ENCODE measurements at regions not wholly inside any gene's neighbourhood (a gene's known extent, or its start where the extent isn't known, plus 50 kb on each side); places are given as distances from the start of the nearest gene placed in this dataset.

GRCh38 chr3:95901948-95902347, 912.4 kb upstream of the EPHA6 start:
- Histone ChIP-seq H3K4me1 (ENCODE audit: insufficient read depth) (no peaks in the 10 kb centered on the region), H3K4me3 (ENCODE audit: low read depth, low read length) (no peak overlapping the region), H3K27ac (ENCODE audit: low read depth) (no peak overlapping the region), H3K36me3 (ENCODE audit: insufficient read depth) (no peaks in the 10 kb centered on the region)
- DNase-seq (ENCODE audit: extremely low spot score), result no peak

- 63% methylated on average over 1 of the region's 1 CpG for WGBS
- DNase-seq (ENCODE audit: extremely low spot score), result no peak
- Histone ChIP-seq H3K36me3 (ENCODE audit: insufficient read depth) (no peaks in the 10 kb centered on the region), H3K27ac (ENCODE audit: low read depth) (no peak overlapping the region), H3K4me3 (ENCODE audit: low read depth, low read length) (no peak overlapping the region), H3K4me1 (ENCODE audit: insufficient read depth) (no peaks in the 10 kb centered on the region)
These were observed 909.2 kb upstream of the EPHA6 start for GRCh38 chr3:95905182-95905581.

GRCh38 chr3:95911767-95912166, 902.6 kb upstream of the EPHA6 start:
- H3K27ac ChIP-seq (ENCODE audit: low read depth), result no peak overlapping the region
- no peaks in the 10 kb centered on the region for H3K36me3 ChIP-seq (ENCODE audit: insufficient read depth)
- 85% methylated on average over 1 of the region's 1 CpG for WGBS
- H3K4me1 ChIP-seq (ENCODE audit: insufficient read depth), result no peaks in the 10 kb centered on the region
- DNase-seq (ENCODE audit: extremely low spot score), result no peak
- H3K4me3 ChIP-seq (ENCODE audit: low read depth, low read length), result no peak overlapping the region

- Histone ChIP-seq H3K4me1 (ENCODE audit: insufficient read depth) (no peaks in the 10 kb centered on the region), H3K27ac (ENCODE audit: low read depth) (no peak overlapping the region), H3K4me3 (ENCODE audit: low read depth, low read length) (no peak overlapping the region), H3K36me3 (ENCODE audit: insufficient read depth) (no peaks in the 10 kb centered on the region)
- DNase-seq (ENCODE audit: extremely low spot score), result no peak
- WGBS, result 56% methylated on average over 3 of the region's 3 CpGs
These were observed 890.7 kb upstream of the EPHA6 start for GRCh38 chr3:95923496-95924210.

GRCh38 chr3:95926904-95927501, 887.4 kb upstream of the EPHA6 start:
- WGBS, result 69% methylated on average over 9 of the region's 9 CpGs
- no peak for DNase-seq (ENCODE audit: extremely low spot score)
- H3K4me3 ChIP-seq (ENCODE audit: low read depth, low read length), result no peak overlapping the region
- no peaks in the 10 kb centered on the region for H3K36me3 ChIP-seq (ENCODE audit: insufficient read depth)
- no peak overlapping the region for H3K27ac ChIP-seq (ENCODE audit: low read depth)
- H3K4me1 ChIP-seq (ENCODE audit: insufficient read depth), result no peaks in the 10 kb centered on the region

GRCh38 chr3:95934181-95934580, 880.2 kb upstream of the EPHA6 start:
- H3K27ac ChIP-seq (ENCODE audit: low read depth), result no peak overlapping the region
- H3K36me3 ChIP-seq (ENCODE audit: insufficient read depth), result no peaks in the 10 kb centered on the region
- DNase-seq (ENCODE audit: extremely low spot score), result no peak
- H3K4me3 ChIP-seq (ENCODE audit: low read depth, low read length), result no peak overlapping the region
- no peaks in the 10 kb centered on the region for H3K4me1 ChIP-seq (ENCODE audit: insufficient read depth)
- 84% methylated on average over 1 of the region's 1 CpG for WGBS

- DNase-seq (ENCODE audit: extremely low spot score), result no peak
- 66% methylated on average over 4 of the region's 4 CpGs for WGBS
- H3K36me3 ChIP-seq (ENCODE audit: insufficient read depth), result no peaks in the 10 kb centered on the region
- H3K4me3 ChIP-seq (ENCODE audit: low read depth, low read length), result no peak overlapping the region
- no peaks in the 10 kb centered on the region for H3K4me1 ChIP-seq (ENCODE audit: insufficient read depth)
- no peak overlapping the region for H3K27ac ChIP-seq (ENCODE audit: low read depth)
These were observed 875.1 kb upstream of the EPHA6 start for GRCh38 chr3:95939235-95939809.

- DNase-seq (ENCODE audit: extremely low spot score), result no peak
- Histone ChIP-seq H3K27ac (ENCODE audit: low read depth) (no peak overlapping the region), H3K4me3 (ENCODE audit: low read depth, low read length) (no peak overlapping the region), H3K4me1 (ENCODE audit: insufficient read depth) (no peaks in the 10 kb centered on the region), H3K36me3 (ENCODE audit: insufficient read depth) (no peaks in the 10 kb centered on the region)
- WGBS, result 79% methylated on average over 2 of the region's 2 CpGs
These were observed 848.6 kb upstream of the EPHA6 start for GRCh38 chr3:95965704-95966336.

- Histone ChIP-seq H3K4me1 (ENCODE audit: insufficient read depth) (no peaks in the 10 kb centered on the region), H3K36me3 (ENCODE audit: insufficient read depth) (no peaks in the 10 kb centered on the region), H3K27ac (ENCODE audit: low read depth) (no peak overlapping the region), H3K4me3 (ENCODE audit: low read depth, low read length) (no peak overlapping the region)
- 74% methylated on average over 2 of the region's 2 CpGs for WGBS
- no peak for DNase-seq (ENCODE audit: extremely low spot score)
These were observed 842.8 kb upstream of the EPHA6 start for GRCh38 chr3:95971573-95971972.

- Histone ChIP-seq H3K27ac (ENCODE audit: low read depth) (no peak overlapping the region), H3K4me1 (ENCODE audit: insufficient read depth) (no peaks in the 10 kb centered on the region), H3K36me3 (ENCODE audit: insufficient read depth) (no peaks in the 10 kb centered on the region), H3K4me3 (ENCODE audit: low read depth, low read length) (no peak overlapping the region)
- 83% methylated on average over 4 of the region's 4 CpGs for WGBS
- DNase-seq (ENCODE audit: extremely low spot score), result no peak
These were observed 820.1 kb upstream of the EPHA6 start for GRCh38 chr3:95994338-95994737.

GRCh38 chr3:96000966-96001365, 813.4 kb upstream of the EPHA6 start:
- Histone ChIP-seq H3K4me3 (ENCODE audit: low read depth, low read length) (no peak overlapping the region), H3K4me1 (ENCODE audit: insufficient read depth) (no peaks in the 10 kb centered on the region), H3K27ac (ENCODE audit: low read depth) (no peak overlapping the region), H3K36me3 (ENCODE audit: insufficient read depth) (no peaks in the 10 kb centered on the region)
- DNase-seq (ENCODE audit: extremely low spot score), result no peak
- WGBS, result 80% methylated on average over 4 of the region's 4 CpGs

- Histone ChIP-seq H3K4me3 (ENCODE audit: low read depth, low read length) (no peak overlapping the region), H3K27ac (ENCODE audit: low read depth) (no peak overlapping the region), H3K36me3 (ENCODE audit: insufficient read depth) (no peaks in the 10 kb centered on the region), H3K4me1 (ENCODE audit: insufficient read depth) (no peaks in the 10 kb centered on the region)
- no peak for DNase-seq (ENCODE audit: extremely low spot score)
These were observed 806.7 kb upstream of the EPHA6 start for GRCh38 chr3:96007650-96008195.

- 66% methylated on average over 2 of the region's 2 CpGs for WGBS
- Histone ChIP-seq H3K36me3 (ENCODE audit: insufficient read depth) (no peaks in the 10 kb centered on the region), H3K4me3 (ENCODE audit: low read depth, low read length) (no peak overlapping the region), H3K27ac (ENCODE audit: low read depth) (no peak overlapping the region), H3K4me1 (ENCODE audit: insufficient read depth) (no peaks in the 10 kb centered on the region)
- no peak for DNase-seq (ENCODE audit: extremely low spot score)
These were observed 801.5 kb upstream of the EPHA6 start for GRCh38 chr3:96012939-96013338.

GRCh38 chr3:96017556-96017955, 796.8 kb upstream of the EPHA6 start:
- DNase-seq (ENCODE audit: extremely low spot score), result no peak
- no peak overlapping the region for H3K27ac ChIP-seq (ENCODE audit: low read depth)
- H3K4me3 ChIP-seq (ENCODE audit: low read depth, low read length), result no peak overlapping the region
- H3K36me3 ChIP-seq (ENCODE audit: insufficient read depth), result no peaks in the 10 kb centered on the region
- no peaks in the 10 kb centered on the region for H3K4me1 ChIP-seq (ENCODE audit: insufficient read depth)
- 85% methylated on average over 3 of the region's 3 CpGs for WGBS

All from urinary bladder (tissue), 3 donors.